GM12892 (cell line): ENCODE measurements at regions not wholly inside any gene's neighbourhood (a gene's known extent, or its start where the extent isn't known, plus 50 kb on each side); places are given as distances from the start of the nearest gene placed in this dataset.

Source experiments
- POLR2A ChIP-seq: IDR thresholded peaks from 2 replicates; pipeline ENCODE4 v1.6.1; 2011; ENCODE audit warnings: low read depth, low read length, control low read depth
- POLR2AphosphoS5 ChIP-seq: IDR thresholded peaks from 2 replicates; pipeline ENCODE4 v1.6.1; 2011; ENCODE audit warnings: low read depth, low read length, control low read depth
- TAF1 ChIP-seq: IDR thresholded peaks from 2 replicates; pipeline ENCODE4 v1.6.1; 2011; ENCODE audit warnings: low read depth, mild to moderate bottlenecking, control low read depth, low read length, borderline replicate concordance

GRCh38 chr6:12356431-12356830 lies 66.3 kb downstream of the EDN1 start:
- TF ChIP-seq TAF1 (no peak), POLR2A (no peak), POLR2AphosphoS5 (no peak)
